GM21619 (cell line): ENCODE measurements at regions not wholly inside any gene's neighbourhood (a gene's known extent, or its start where the extent isn't known, plus 50 kb on each side); places are given as distances from the start of the nearest gene placed in this dataset.
"Not testable (repeated sequence)": the region's sequence is repeated elsewhere in the genome, so short reads cannot be mapped to it uniquely, and the experiment has no call there.

Experiments
- ATAC-seq: cut with Tn5 transposase; IDR thresholded peaks from one replicate; pipeline ENCODE4 v1.9.1; 2021; ENCODE audit not compliant: unreplicated experiment

- no peak for ATAC-seq
Observed at GRCh38 chr6:62819640-62820039, 391.6 kb upstream of the FKBP1C start.

GRCh38 chr6:62808565-62809293 lies 402.5 kb upstream of the FKBP1C start:
- no peak for ATAC-seq

GRCh38 chr6:62805431-62805830 lies 405.8 kb upstream of the FKBP1C start:
- ATAC-seq, result no peak

GRCh38 chr6:62803094-62803493 lies 408.2 kb upstream of the FKBP1C start:
- no peak for ATAC-seq

- ATAC-seq, result no peak
Observed at GRCh38 chr6:62797190-62797589, 414.1 kb upstream of the FKBP1C start.

GRCh38 chr6:62775427-62776022 lies 435.7 kb upstream of the FKBP1C start:
- ATAC-seq, result no peak

GRCh38 chr6:62766174-62766573 lies 445.1 kb upstream of the FKBP1C start:
- ATAC-seq, result not testable (repeated sequence)

GRCh38 chr6:62764841-62765240 lies 446.4 kb upstream of the FKBP1C start:
- no peak for ATAC-seq

GRCh38 chr6:62763125-62763912 lies 447.9 kb upstream of the FKBP1C start:
- ATAC-seq, result no peak

- ATAC-seq, result no peak
Observed at GRCh38 chr6:62746968-62747367, 460.9 kb upstream of the KHDRBS2 start.

GRCh38 chr6:62746161-62746560 lies 460.1 kb upstream of the KHDRBS2 start:
- ATAC-seq, result no peak

- ATAC-seq, result no peak
Observed at GRCh38 chr6:62740596-62740995, 454.6 kb upstream of the KHDRBS2 start.

GRCh38 chr6:62740171-62740570 lies 454.1 kb upstream of the KHDRBS2 start:
- ATAC-seq, result no peak

GRCh38 chr6:62737792-62738191 lies 451.8 kb upstream of the KHDRBS2 start:
- ATAC-seq, result no peak

- no peak for ATAC-seq
Observed at GRCh38 chr6:62721408-62721807, 435.4 kb upstream of the KHDRBS2 start.

- ATAC-seq, result no peak
Observed at GRCh38 chr6:62716719-62717118, 430.7 kb upstream of the KHDRBS2 start.

GRCh38 chr6:62714112-62714511 lies 428.1 kb upstream of the KHDRBS2 start:
- no peak for ATAC-seq

GRCh38 chr6:62711750-62712149 lies 425.7 kb upstream of the KHDRBS2 start:
- no peak for ATAC-seq

GRCh38 chr6:62707914-62708313 lies 421.9 kb upstream of the KHDRBS2 start:
- ATAC-seq, result no peak

GRCh38 chr6:62707156-62707555 lies 421.1 kb upstream of the KHDRBS2 start:
- ATAC-seq, result no peak

GRCh38 chr6:62683063-62683462 lies 397.0 kb upstream of the KHDRBS2 start:
- ATAC-seq, result no peak

GRCh38 chr6:62681108-62681507 lies 395.1 kb upstream of the KHDRBS2 start:
- no peak for ATAC-seq
